Activated T-helper 1 cell treated with anti-CD3 and anti-CD28 coated beads, Interleukin-2, amount 50 U/mL, for 16 hours (primary cell): ENCODE measurements at regions not wholly inside any gene's neighbourhood (a gene's known extent, or its start where the extent isn't known, plus 50 kb on each side); places are given as distances from the start of the nearest gene placed in this dataset.
"Not testable (repeated sequence)": the region's sequence is repeated elsewhere in the genome, so short reads cannot be mapped to it uniquely, and the experiment has no call there.

Experiments
- DNase-seq, 2 donors: peaks; one replicate each; pipeline ENCODE4 v3.0.0-alpha.2; 2020; ENCODE audit warnings: low read depth in 1 of 2, low spot score in 1 of 2

GRCh38 chr13:22944378-22944777, 236.4 kb upstream of the SGCG start:
- DNase-seq = no peak

GRCh38 chr13:22945321-22946226, 235.2 kb upstream of the SGCG start:
- no peak for DNase-seq

- DNase-seq = no peak
These were observed 232.4 kb upstream of the SGCG start for GRCh38 chr13:22948421-22948820.

- not testable (repeated sequence) for DNase-seq
These were observed 228.8 kb upstream of the SGCG start for GRCh38 chr13:22952018-22952417.

GRCh38 chr13:22955147-22955546, 225.6 kb upstream of the SGCG start:
- not testable (repeated sequence) for DNase-seq

- DNase-seq = not testable (repeated sequence)
These were observed 224.2 kb upstream of the SGCG start for GRCh38 chr13:22956456-22957115.

GRCh38 chr13:22959859-22960258, 220.9 kb upstream of the SGCG start:
- DNase-seq = not testable (repeated sequence)

GRCh38 chr13:22960827-22961226, 220.0 kb upstream of the SGCG start:
- no peak for DNase-seq

- DNase-seq = not testable (repeated sequence)
These were observed 219.4 kb upstream of the SGCG start for GRCh38 chr13:22961342-22961741.

- no peak for DNase-seq
These were observed 218.8 kb upstream of the SGCG start for GRCh38 chr13:22961835-22962537.

GRCh38 chr13:22963384-22964053, 217.3 kb upstream of the SGCG start:
- DNase-seq = not testable (repeated sequence)

GRCh38 chr13:22964245-22964966, 216.4 kb upstream of the SGCG start:
- DNase-seq = no peak

- DNase-seq = not testable (repeated sequence)
These were observed 215.5 kb upstream of the SGCG start for GRCh38 chr13:22965011-22965857.

- not testable (repeated sequence) for DNase-seq
These were observed 214.9 kb upstream of the SGCG start for GRCh38 chr13:22965858-22966239.

- DNase-seq = not testable (repeated sequence)
These were observed 214.0 kb upstream of the SGCG start for GRCh38 chr13:22966753-22967152.

- DNase-seq = no peak
These were observed 213.1 kb upstream of the SGCG start for GRCh38 chr13:22967669-22968068.

GRCh38 chr13:22979952-22980351, 200.8 kb upstream of the SGCG start:
- no peak for DNase-seq

- no peak for DNase-seq
These were observed 199.8 kb upstream of the SGCG start for GRCh38 chr13:22980936-22981335.

- DNase-seq = no peak
These were observed 187.6 kb upstream of the SGCG start for GRCh38 chr13:22993148-22993547.

GRCh38 chr13:23003446-23003845, 177.3 kb upstream of the SGCG start:
- no peak for DNase-seq
